DOHH2 (cell line): ENCODE measurements at regions not wholly inside any gene's neighbourhood (a gene's known extent, or its start where the extent isn't known, plus 50 kb on each side); places are given as distances from the start of the nearest gene placed in this dataset.

ENCODE experiments used
- EZH2phosphoT487 ChIP-seq: fragments of 200-600 bp; sonication (generic); IDR thresholded peaks from 2 replicates; pipeline ENCODE4 v1.6.1; 2017; ENCODE audit warnings: borderline replicate concordance, mild to moderate bottlenecking, antibody characterized with exemption, low read length, moderate library complexity, mixed read lengths
- TF ChIP-seq, protein P1 (sequence below): fragments of 200-600 bp; sonication (generic); IDR thresholded peaks from one replicate; pipeline ENCODE4 v1.5.1; 2014; ENCODE audit warnings: antibody characterized with exemption, mild to moderate bottlenecking, low read depth, low read length; ENCODE audit not compliant: poor library complexity, severe bottlenecking

DNA sequence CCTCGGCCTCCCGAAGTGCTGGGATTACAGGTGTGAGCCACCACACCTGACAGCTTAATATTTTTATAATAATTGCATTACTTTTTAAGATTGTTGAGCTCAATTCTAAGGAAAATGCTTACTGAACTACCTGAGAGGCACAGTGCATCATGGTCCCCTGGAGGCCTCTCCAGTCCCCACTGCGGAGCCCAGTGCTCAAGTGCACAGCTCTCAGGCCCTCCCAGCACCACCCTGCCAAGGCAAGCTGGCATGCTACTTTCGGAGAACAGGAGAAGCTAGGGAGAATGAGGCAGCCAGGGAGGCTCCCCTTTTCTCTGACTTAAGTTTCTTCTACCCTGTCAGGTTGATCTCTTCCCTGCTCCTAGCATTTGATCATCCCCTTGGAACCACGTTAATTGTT lies 64.2 kb upstream of the CECR2 start:
- TF ChIP-seq, protein P1, sequence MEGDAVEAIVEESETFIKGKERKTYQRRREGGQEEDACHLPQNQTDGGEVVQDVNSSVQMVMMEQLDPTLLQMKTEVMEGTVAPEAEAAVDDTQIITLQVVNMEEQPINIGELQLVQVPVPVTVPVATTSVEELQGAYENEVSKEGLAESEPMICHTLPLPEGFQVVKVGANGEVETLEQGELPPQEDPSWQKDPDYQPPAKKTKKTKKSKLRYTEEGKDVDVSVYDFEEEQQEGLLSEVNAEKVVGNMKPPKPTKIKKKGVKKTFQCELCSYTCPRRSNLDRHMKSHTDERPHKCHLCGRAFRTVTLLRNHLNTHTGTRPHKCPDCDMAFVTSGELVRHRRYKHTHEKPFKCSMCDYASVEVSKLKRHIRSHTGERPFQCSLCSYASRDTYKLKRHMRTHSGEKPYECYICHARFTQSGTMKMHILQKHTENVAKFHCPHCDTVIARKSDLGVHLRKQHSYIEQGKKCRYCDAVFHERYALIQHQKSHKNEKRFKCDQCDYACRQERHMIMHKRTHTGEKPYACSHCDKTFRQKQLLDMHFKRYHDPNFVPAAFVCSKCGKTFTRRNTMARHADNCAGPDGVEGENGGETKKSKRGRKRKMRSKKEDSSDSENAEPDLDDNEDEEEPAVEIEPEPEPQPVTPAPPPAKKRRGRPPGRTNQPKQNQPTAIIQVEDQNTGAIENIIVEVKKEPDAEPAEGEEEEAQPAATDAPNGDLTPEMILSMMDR: no peak
- no peak for TF ChIP-seq EZH2phosphoT487
